HCT116 (cell line): ENCODE measurements at regions not wholly inside any gene's neighbourhood (a gene's known extent, or its start where the extent isn't known, plus 50 kb on each side); places are given as distances from the start of the nearest gene placed in this dataset.

ENCODE experiments used
- ATAC-seq: fragments of 200-7000 bp; cut with Tn5 transposase; 2 replicates; pipeline ENCODE4 v1.9.1; 2020; ENCODE audit warnings: mild to moderate bottlenecking, moderate library complexity
- BruUV-seq: library from RNA; stranded (reverse); fragments of 400-500 nt; replicated peaks from 2 replicates; lab custom pipeline; 2021; lab: Mats Ljungman, UMichigan
- CTCF ChIA-PET: fragments of 300-600 bp; sonication (Branson Sonifier 250); formaldehyde crosslinking; loops from one replicate; lab custom pipeline; 2021; ENCODE audit warnings: antibody characterized with exemption; lab: Charles Lee
- POLR2A ChIA-PET: fragments of 300-600, 350-600 bp; sonication (Branson Sonifier 250); formaldehyde crosslinking; loops from one replicate; lab custom pipeline; 2021; ENCODE audit warnings: antibody characterized with exemption; lab: Charles Lee
- RAD21 ChIA-PET, 2 experiments: fragments of 300-600 bp; sonication (Branson Sonifier 250); formaldehyde crosslinking; loops; one replicate each; lab custom pipeline; 2023; ENCODE audit warnings: low total read pairs in 2 of 2; ENCODE audit not compliant: uncharacterized antibody in 2 of 2, unreplicated experiment in 2 of 2, low non-redundant PET in 1 of 2; lab: Charles Lee
- DNase-seq: peaks from one replicate; pipeline ENCODE4 v3.0.0-alpha.2; 2010; ENCODE audit warnings: low read depth, low spot score
- H2AFZ ChIP-seq: fragments of 200-600 bp; shearing (Covaris generic), sonication (generic); 2 replicates; pipeline ENCODE4 v1.6.1; 2017; ENCODE audit warnings: low read depth, mixed run types, mixed read lengths, antibody characterized with exemption, low read length; ENCODE audit not compliant: poor library complexity, severe bottlenecking
- H3K27ac ChIP-seq: 2 replicates; pipeline ENCODE4 v1.5.1; 2012; ENCODE audit warnings: low read depth, low read length
- H3K27me3 ChIP-seq: fragments of 200-600 bp; sonication (generic); 2 replicates; pipeline ENCODE4 v1.6.1; 2016; ENCODE audit warnings: mixed run types, low read length, mixed read lengths; ENCODE audit not compliant: insufficient read depth
- H3K36me3 ChIP-seq, 2 experiments: fragments of 200-500 bp in 1 of 2; fragments of 200-600 bp in 1 of 2; sonication (Bioruptor generic) in 1 of 2; sonication (generic) in 1 of 2; 2 replicates each; pipeline versions ENCODE4 v1.5.1 to v1.6.1; 2014 to 2016; ENCODE audit warnings: low read length in 2 of 2, inconsistent platforms in 1 of 2, mixed read lengths in 1 of 2, mixed run types in 1 of 2; ENCODE audit not compliant: insufficient read depth in 2 of 2, control insufficient read depth in 1 of 2
- H3K4me1 ChIP-seq, 2 experiments: fragments of 200-600 bp in 1 of 2; sonication (generic) in 1 of 2; 2 replicates each; pipeline versions ENCODE4 v1.5.1 to v1.6.1; 2012 to 2017; ENCODE audit warnings: low read length in 2 of 2, inconsistent platforms in 1 of 2, mild to moderate bottlenecking in 1 of 2, mixed read lengths in 1 of 2, mixed run types in 1 of 2, moderate library complexity in 1 of 2; ENCODE audit not compliant: insufficient read depth in 2 of 2, control insufficient read depth in 1 of 2
- H3K4me2 ChIP-seq: fragments of 200-600 bp; sonication (generic); 2 replicates; pipeline ENCODE4 v1.6.1; 2017; ENCODE audit warnings: mixed run types, low read length, mixed read lengths
- H3K4me3 ChIP-seq, 2 experiments: fragments of 200-600 bp in 1 of 2; sonication (generic) in 1 of 2; replicated peaks in 1 of 2; 2 replicates each; pipeline ENCODE4 v1.5.1; 2011 to 2016; ENCODE audit warnings: low read length in 2 of 2, control low read depth in 1 of 2, low read depth in 1 of 2, mild to moderate bottlenecking in 1 of 2, mixed read lengths in 1 of 2, mixed run types in 1 of 2
- H3K79me2 ChIP-seq: fragments of 200-600 bp; sonication (generic); 2 replicates; pipeline ENCODE4 v1.6.1; 2017; ENCODE audit warnings: mild to moderate bottlenecking, mixed run types, low read length, moderate library complexity, mixed read lengths; ENCODE audit not compliant: insufficient read depth
- H3K9ac ChIP-seq: fragments of 200-600 bp; sonication (generic); 2 replicates; pipeline ENCODE4 v1.6.1; 2016; ENCODE audit warnings: low read length, mixed read lengths
- H3K9me2 ChIP-seq: fragments of 200-600 bp; sonication (generic), shearing (Covaris generic); 2 replicates; pipeline ENCODE4 v1.6.1; 2017; ENCODE audit warnings: mixed run types, mild to moderate bottlenecking, moderate library complexity; ENCODE audit not compliant: insufficient read depth
- H3K9me3 ChIP-seq, 2 experiments: fragments of 200-500 bp in 1 of 2; fragments of 200-600 bp in 1 of 2; sonication (Bioruptor generic) in 1 of 2; sonication (generic) in 1 of 2; 2 replicates each; pipeline ENCODE4 v1.6.1; 2014 to 2017; ENCODE audit warnings: low read length in 2 of 2, mixed read lengths in 2 of 2, inconsistent platforms in 1 of 2, low read depth in 1 of 2, mild to moderate bottlenecking in 1 of 2, mixed run types in 1 of 2, moderate library complexity in 1 of 2; ENCODE audit not compliant: control insufficient read depth in 1 of 2, insufficient read depth in 1 of 2
- H4K20me1 ChIP-seq: fragments of 200-600 bp; sonication (generic), shearing (Covaris generic); 2 replicates; pipeline ENCODE4 v1.6.1; 2017; ENCODE audit warnings: mixed run types, mild to moderate bottlenecking, moderate library complexity; ENCODE audit not compliant: insufficient read depth
- CEBPB ChIP-seq: IDR thresholded peaks from 2 replicates; pipeline ENCODE4 v1.6.1; 2012; ENCODE audit warnings: low read depth
- CTCF ChIP-seq, 3 experiments: fragments of 200-600 bp in 1 of 3; sonication (generic) in 1 of 3; IDR thresholded peaks in 2 of 3; conservative IDR thresholded peaks in 1 of 3; 2 replicates each; pipeline ENCODE4 v1.5.1; 2012 to 2017; ENCODE audit warnings: low read depth in 2 of 3, low read length in 2 of 3, antibody characterized with exemption in 1 of 3, borderline replicate concordance in 1 of 3, control low read depth in 1 of 3, mild to moderate bottlenecking in 1 of 3, mixed read lengths in 1 of 3, mixed run types in 1 of 3, moderate library complexity in 1 of 3; ENCODE audit not compliant: insufficient read depth in 1 of 3
- EZH2phosphoT487 ChIP-seq: fragments of 200-600 bp; IDR thresholded peaks from 2 replicates; pipeline ENCODE4 v1.6.1; 2018; ENCODE audit warnings: antibody characterized with exemption, borderline replicate concordance
- FOSL1 ChIP-seq: IDR thresholded peaks from 2 replicates; pipeline ENCODE4 v1.6.1; 2012; ENCODE audit warnings: low read depth
- RAD21 ChIP-seq: IDR thresholded peaks from 2 replicates; pipeline ENCODE4 v1.6.1; 2012; ENCODE audit warnings: low read depth, mild to moderate bottlenecking
- REST ChIP-seq: IDR thresholded peaks from 2 replicates; pipeline ENCODE4 v1.6.1; 2012; ENCODE audit warnings: low read depth
- SRF ChIP-seq: IDR thresholded peaks from 2 replicates; pipeline ENCODE4 v1.6.1; 2012; ENCODE audit warnings: low read depth
- YY1 ChIP-seq: IDR thresholded peaks from 2 replicates; pipeline ENCODE4 v1.6.1; 2011; ENCODE audit warnings: low read length, low read depth, moderate library complexity, mild to moderate bottlenecking; ENCODE audit not compliant: insufficient replicate concordance; ENCODE audit errors: extremely low read depth
- ZNF274 ChIP-seq: fragments of 200-500 bp; sonication (Bioruptor generic); IDR thresholded peaks from 2 replicates; pipeline ENCODE4 v1.6.1; 2014; ENCODE audit warnings: mild to moderate bottlenecking, low read depth, low read length, inconsistent platforms
- intact Hi-C: fragments of 100-400 bp; cut with micrococcal nuclease; formaldehyde crosslinking; loops from 2 replicates; pipeline ENCODE4 v1.10.0; 2022

- intact Hi-C loops: no loop called here
- Histone ChIP-seq H3K36me3 (no peaks in the 10 kb centered on the region), H2AFZ (no peak overlapping the region), H3K9me2 (no peaks in the 10 kb centered on the region), H3K4me2 (no peak overlapping the region), H3K9me3 (no peaks in the 10 kb centered on the region), H4K20me1 (no peaks in the 10 kb centered on the region), H3K79me2 (no peaks in the 10 kb centered on the region), H3K9ac (no peak overlapping the region), H3K27me3 (no peaks in the 10 kb centered on the region), H3K27ac (no peak overlapping the region), H3K4me1 (no peaks in the 10 kb centered on the region), H3K4me3 (no peak overlapping the region)
- DNase-seq: no peak
- no peak for TF ChIP-seq ZNF274
- POLR2A ChIA-PET: no interaction called here
- no peak for ATAC-seq
- no TSS peak for BruUV-seq
- RAD21 ChIA-PET: no interaction called here
- CTCF ChIA-PET: no interaction called here
These were observed 146.7 kb downstream of the MREG start for GRCh38 chr2:215866606-215867005.

- TF ChIP-seq FOSL1 (0 out of 2 replicates have a peak, but pooled peaks have one; percentile 18), CEBPB (no peak)
- POLR2A ChIA-PET: no interaction called here
These were observed 149.7 kb downstream of the MREG start for GRCh38 chr2:215863687-215864086.

GRCh38 chr2:215862351-215862771 is 151.0 kb downstream of the MREG start:
- CTCF ChIA-PET: no interaction called here
- intact Hi-C loops: no loop called here
- H3K4me1 ChIP-seq: no peaks in the 10 kb centered on the region
- no peak overlapping the region for H3K4me3 ChIP-seq
- H3K27ac ChIP-seq: no peak overlapping the region
- POLR2A ChIA-PET: no interaction called here
- H3K36me3 ChIP-seq: no peaks in the 10 kb centered on the region
- no peaks in the 10 kb centered on the region for H3K79me2 ChIP-seq
- H4K20me1 ChIP-seq: no peaks in the 10 kb centered on the region
- H3K4me2 ChIP-seq: no peak overlapping the region
- H3K9me2 ChIP-seq: no peaks in the 10 kb centered on the region
- no peak overlapping the region for H3K9ac ChIP-seq
- ATAC-seq (no peak), DNase-seq (no peak)
- BruUV-seq: no TSS peak
- H2AFZ ChIP-seq: no peak overlapping the region
- H3K9me3 ChIP-seq: no peaks in the 10 kb centered on the region
- RAD21 ChIA-PET: no interaction called here
- H3K27me3 ChIP-seq: no peaks in the 10 kb centered on the region
- TF ChIP-seq CTCF (IDR thresholded peaks at IDR 0.05 in 2 of 3, conservative IDR thresholded peaks at IDR 0.05 in 1 of 3; ENCODE audit: borderline replicate concordance in 1 of 3, insufficient read depth in 1 of 3, low read depth in 2 of 3, low read length in 2 of 3) (no peak), RAD21 (no peak), REST (no peak), EZH2phosphoT487 (no peak), SRF (no peak), YY1 (no peak)

More at GRCh38 chr2:215863687-215864086, 149.7 kb downstream of the MREG start:
- H4K20me1 ChIP-seq: no peaks in the 10 kb centered on the region
- H2AFZ ChIP-seq: no peak overlapping the region
- no peaks in the 10 kb centered on the region for H3K79me2 ChIP-seq
- no peaks in the 10 kb centered on the region for H3K9me3 ChIP-seq
- CTCF ChIA-PET: no interaction called here
- RAD21 ChIA-PET: no interaction called here
- no peak overlapping the region for H3K27ac ChIP-seq
- intact Hi-C loops: no loop called here
- ATAC-seq: no peak
- H3K4me3 ChIP-seq: no peak overlapping the region
- H3K36me3 ChIP-seq: no peaks in the 10 kb centered on the region
- BruUV-seq: no TSS peak
- no peaks in the 10 kb centered on the region for H3K27me3 ChIP-seq
- DNase-seq: no peak
- no peak overlapping the region for H3K9ac ChIP-seq
- no peak overlapping the region for H3K4me2 ChIP-seq
- H3K9me2 ChIP-seq: no peaks in the 10 kb centered on the region
- H3K4me1 ChIP-seq: no peaks in the 10 kb centered on the region
